B cell (primary cell): ENCODE measurements at regions not wholly inside any gene's neighbourhood (a gene's known extent, or its start where the extent isn't known, plus 50 kb on each side); places are given as distances from the start of the nearest gene placed in this dataset.

Experiments used
- ATAC-seq: fragments of 200-7000 bp; cut with Tn5 transposase; one replicate; pipeline ENCODE4 v1.10.0; 2021; ENCODE audit warnings: low read depth, mild to moderate bottlenecking, moderate number of reproducible peaks, moderate library complexity
- CTCF ChIA-PET: fragments of 350-600 bp; sonication (Branson Sonifier 250); formaldehyde crosslinking; loops from one replicate; lab custom pipeline; 2021; ENCODE audit warnings: antibody characterized with exemption, inconsistent platforms; lab: Charles Lee
- POLR2A ChIA-PET: fragments of 350-600 bp; sonication (Branson Sonifier 250); formaldehyde crosslinking; loops from one replicate; lab custom pipeline; 2021; ENCODE audit warnings: antibody characterized with exemption; lab: Charles Lee
- DNase-seq: peaks from one replicate; pipeline ENCODE4 v3.0.0; 2013
- H2AFZ ChIP-seq: 2 replicates; pipeline ENCODE4 v1.6.1; 2012; ENCODE audit warnings: mild to moderate bottlenecking, low read depth, low read length; ENCODE audit not compliant: insufficient read depth, poor library complexity, severe bottlenecking
- H3K27ac ChIP-seq, 2 donors: 1 replicate in 1 of 2; 2 replicates in 1 of 2; pipeline ENCODE4 v1.5.1; 2012 to 2013; ENCODE audit warnings: low read length in 2 of 2, mild to moderate bottlenecking in 2 of 2, moderate library complexity in 1 of 2
- H3K27me3 ChIP-seq, 4 experiments: fragments of 200-600 bp in 1 of 4; sonication (generic) in 1 of 4; replicated peaks in 1 of 4; 1 replicate in 2 of 4; 2 replicates in 2 of 4; pipeline versions ENCODE4 v1.6.1 to v1.7.0; 2013 to 2016; ENCODE audit warnings: low read length in 3 of 4, mild to moderate bottlenecking in 2 of 4, mixed read lengths in 1 of 4, moderate library complexity in 1 of 4; ENCODE audit not compliant: insufficient read depth in 4 of 4, control insufficient read depth in 3 of 4; ENCODE audit errors: control extremely low read depth in 1 of 4
- H3K36me3 ChIP-seq, 2 experiments: replicated peaks in 1 of 2; 1 replicate in 1 of 2; 2 replicates in 1 of 2; pipeline versions ENCODE4 v1.6.1 to v1.7.1; 2013; ENCODE audit warnings: low read length in 1 of 2; ENCODE audit not compliant: insufficient read depth in 2 of 2, control insufficient read depth in 1 of 2; ENCODE audit errors: control extremely low read depth in 1 of 2, extremely low read depth in 1 of 2
- H3K4me1 ChIP-seq, 2 donors: fragments of 200-600 bp in 1 of 2; sonication (generic) in 1 of 2; 1 replicate in 1 of 2; 2 replicates in 1 of 2; pipeline versions ENCODE4 v1.5.1 to v1.6.1; 2013 to 2017; ENCODE audit warnings: low read length in 2 of 2; ENCODE audit not compliant: control insufficient read depth in 2 of 2, insufficient read depth in 2 of 2
- H3K4me2 ChIP-seq: replicated peaks from 2 replicates; pipeline ENCODE3; 2012; ENCODE audit warnings: mild to moderate bottlenecking, low read depth, low read length; ENCODE audit not compliant: poor library complexity, severe bottlenecking
- H3K4me3 ChIP-seq, 5 experiments: fragments of 200-600 bp in 1 of 5; sonication (generic) in 1 of 5; 1 replicate in 3 of 5; 2 replicates in 2 of 5; pipeline versions ENCODE4 v1.5.1 to v1.7.0; 2011 to 2016; ENCODE audit warnings: low read length in 4 of 5, mild to moderate bottlenecking in 4 of 5, low read depth in 2 of 5, control low read depth in 1 of 5, moderate library complexity in 1 of 5; ENCODE audit not compliant: insufficient read depth in 1 of 5; ENCODE audit errors: control extremely low read depth in 1 of 5, extremely low read depth in 1 of 5
- H3K79me2 ChIP-seq: fragments of 200-600 bp; sonication (generic); one replicate; pipeline ENCODE4 v1.6.0; 2016; ENCODE audit warnings: low read length; ENCODE audit not compliant: control insufficient read depth, insufficient read depth
- H3K9ac ChIP-seq: fragments of 200-600 bp; sonication (generic); 2 replicates; pipeline ENCODE4 v1.6.1; 2017; ENCODE audit warnings: mild to moderate bottlenecking, low read length, moderate library complexity
- H3K9me3 ChIP-seq, 3 donors: one replicate each; pipeline versions ENCODE4 v1.6.1 to v1.7.1; 2013; ENCODE audit warnings: low read length in 2 of 3; ENCODE audit not compliant: control insufficient read depth in 2 of 3, insufficient read depth in 1 of 3; ENCODE audit errors: control extremely low read depth in 1 of 3
- H4K20me1 ChIP-seq: 2 replicates; pipeline ENCODE4 v1.6.0; 2012; ENCODE audit warnings: mild to moderate bottlenecking, low read length; ENCODE audit not compliant: insufficient read depth, control insufficient read depth, poor library complexity, severe bottlenecking
- H3K27ac Mint-ChIP-seq: one replicate; pipeline ENCODE4 v1.8.0; 2021; ENCODE audit warnings: mixed read lengths
- H3K27me3 Mint-ChIP-seq: one replicate; pipeline ENCODE4 v1.8.0; 2021; ENCODE audit warnings: mixed read lengths
- H3K4me1 Mint-ChIP-seq: one replicate; pipeline ENCODE4 v1.8.0; 2021; ENCODE audit warnings: mixed read lengths
- H3K4me3 Mint-ChIP-seq: one replicate; pipeline ENCODE4 v1.8.0; 2021; ENCODE audit warnings: mixed read lengths
- H3K9me3 Mint-ChIP-seq: one replicate; pipeline ENCODE4 v1.8.0; 2022; ENCODE audit warnings: mixed read lengths; ENCODE audit not compliant: insufficient read depth
- CTCF ChIP-seq: fragments of 200-600 bp; IDR thresholded peaks from one replicate; pipeline ENCODE4 v1.8.0; 2022; ENCODE audit warnings: antibody characterized with exemption, mild to moderate bottlenecking
- EZH2 ChIP-seq: IDR thresholded peaks from 2 replicates; pipeline ENCODE4 v1.6.1; 2012; ENCODE audit warnings: borderline replicate concordance, low read depth, mild to moderate bottlenecking, moderate library complexity, low read length; ENCODE audit not compliant: insufficient read depth, poor library complexity, severe bottlenecking
- WGBS: methylation state at CpG from one replicate; pipeline ENCODE4 v1.1.5; 2013; ENCODE audit warnings: missing lambda C conversion rate; ENCODE audit not compliant: insufficient coverage; 5-methylcytosine and 5-hydroxymethylcytosine counted together
- intact Hi-C: fragments of 100-400 bp; cut with micrococcal nuclease; formaldehyde crosslinking; loops from one replicate; pipeline ENCODE4 v1.10.0; 2022

GRCh38 chr3:64357481-64357880 lies 132.2 kb upstream of the PRICKLE2 start:
- Mint-ChIP-seq H3K27ac (no peak overlapping the region), H3K27me3 (no peaks in the 10 kb centered on the region), H3K4me1 (peaks cover 4% of the 10 kb centered on the region), H3K4me3 (no peak overlapping the region), H3K9me3 (no peaks in the 10 kb centered on the region)
- intact Hi-C loops: no loop called here
- Histone ChIP-seq H3K4me2 (no peak overlapping the region), H3K9ac (no peak overlapping the region), H3K79me2 (no peaks in the 10 kb centered on the region), H4K20me1 (no peaks in the 10 kb centered on the region), H3K9me3 (no peaks in the 10 kb centered on the region), H2AFZ (no peak overlapping the region), H3K27me3 (no peaks in the 10 kb centered on the region), H3K4me1 (no peaks in the 10 kb centered on the region), H3K27ac (no peak overlapping the region), H3K36me3 (no peaks in the 10 kb centered on the region), H3K4me3 (no peak overlapping the region)
- DNase-seq (no peak), ATAC-seq (no peak)
- ChIA-PET POLR2A (no interaction called here), CTCF (no interaction called here)
- TF ChIP-seq EZH2: no peak
- TF ChIP-seq CTCF: no peak

- Histone ChIP-seq H3K79me2 (no peaks in the 10 kb centered on the region), H4K20me1 (no peaks in the 10 kb centered on the region), H3K4me2 (no peak overlapping the region), H3K27me3 (no peaks in the 10 kb centered on the region), H3K9ac (no peak overlapping the region), H3K4me3 (no peak overlapping the region), H3K27ac (no peak overlapping the region), H3K9me3 (no peaks in the 10 kb centered on the region), H3K36me3 (no peaks in the 10 kb centered on the region), H3K4me1 (no peaks in the 10 kb centered on the region), H2AFZ (peak overlapping the region; percentile 35)
- Mint-ChIP-seq H3K9me3 (no peaks in the 10 kb centered on the region), H3K4me1 (peaks cover 4% of the 10 kb centered on the region), H3K4me3 (no peak overlapping the region), H3K27me3 (no peaks in the 10 kb centered on the region), H3K27ac (no peak overlapping the region)
- intact Hi-C loops: no loop called here
- 53% methylated on average over 2 of the region's 3 CpGs for WGBS
- POLR2A ChIA-PET: no interaction called here
- no peak for ATAC-seq
- no peak for DNase-seq
- CTCF ChIA-PET: interaction anchor here (1.0 kb wide), 1 partner anchor 9 kb away, joined by 4 read pairs; no protein-coding TSS in a partner anchor
- TF ChIP-seq CTCF: no peak
- TF ChIP-seq EZH2: no peak
These were observed 130.1 kb upstream of the PRICKLE2 start for GRCh38 chr3:64355401-64355807.
